GM12878 (cell line): ENCODE measurements at regions not wholly inside any gene's neighbourhood (a gene's known extent, or its start where the extent isn't known, plus 50 kb on each side); places are given as distances from the start of the nearest gene placed in this dataset.

Source experiments
- ATAC-seq: fragments of 200-7000 bp; cut with Tn5 transposase; 3 replicates; pipeline ENCODE4 v1.9.1; 2020; ENCODE audit warnings: mild to moderate bottlenecking, moderate library complexity
- BruUV-seq: library from RNA; stranded (reverse); fragments of 400-500 nt; replicated peaks from 2 replicates; lab custom pipeline; 2021; lab: Mats Ljungman, UMichigan
- CTCF ChIA-PET: fragments of 300-600 bp; sonication (Branson Sonifier 250); formaldehyde crosslinking; extraction: SDS; loops from one replicate; lab custom pipeline; 2021; ENCODE audit warnings: inconsistent platforms; lab: Yijun Ruan, JAX
- POLR2A ChIA-PET: fragments of 350-600 bp; formaldehyde crosslinking; extraction: SDS; loops from one replicate; lab custom pipeline; 2021; ENCODE audit warnings: inconsistent platforms; lab: Charles Lee
- RAD21 ChIA-PET: fragments of 300-600 bp; sonication (Branson Sonifier 250); formaldehyde crosslinking; loops from one replicate; lab custom pipeline; 2023; ENCODE audit warnings: antibody characterized with exemption; ENCODE audit not compliant: unreplicated experiment; lab: Charles Lee
- SMC1A ChIA-PET: fragments of 300-600 bp; sonication (Branson Sonifier 250); formaldehyde crosslinking; loops from one replicate; lab custom pipeline; 2023; ENCODE audit not compliant: unreplicated experiment, uncharacterized antibody; lab: Charles Lee
- DNase-seq: peaks from one replicate; pipeline ENCODE4 v3.0.0-alpha.2; 2011; ENCODE audit warnings: low read depth, low spot score
- FAIRE-seq: peaks from 3 replicates; lab custom pipeline; 2011; peaks lifted over from hg19 to GRCh38; lab: Jason Lieb, UNC
- H2AFZ ChIP-seq: 2 replicates; pipeline ENCODE4 v1.6.0; 2011; ENCODE audit warnings: low read depth, low read length, control low read depth; ENCODE audit not compliant: control insufficient read depth
- H3K27ac ChIP-seq: 2 replicates; pipeline ENCODE4 v1.5.1; 2011; ENCODE audit warnings: control low read depth; ENCODE audit not compliant: control insufficient read depth, insufficient read depth
- H3K27me3 ChIP-seq, 2 experiments: replicated peaks in 1 of 2; 2 replicates each; pipeline versions ENCODE4 v1.6.0 to v1.6.1; 2011; ENCODE audit warnings: low read length in 1 of 2; ENCODE audit not compliant: control insufficient read depth in 2 of 2, insufficient read depth in 2 of 2
- H3K36me3 ChIP-seq, 2 experiments: 2 replicates each; pipeline ENCODE4 v1.5.1; 2011; ENCODE audit warnings: low read length in 1 of 2; ENCODE audit not compliant: control insufficient read depth in 2 of 2, insufficient read depth in 2 of 2
- H3K4me1 ChIP-seq: 2 replicates; pipeline ENCODE4 v1.6.1; 2011; ENCODE audit warnings: mild to moderate bottlenecking, low read length, moderate library complexity, mixed read lengths; ENCODE audit not compliant: control insufficient read depth, insufficient read depth
- H3K4me2 ChIP-seq: 2 replicates; pipeline ENCODE4 v1.6.0; 2011; ENCODE audit warnings: control low read depth; ENCODE audit not compliant: control insufficient read depth, insufficient read depth
- H3K4me3 ChIP-seq: fragments of 200-600 bp; sonication (generic); 2 replicates; pipeline ENCODE4 v1.5.1; 2016
- H3K79me2 ChIP-seq: 2 replicates; pipeline ENCODE4 v1.6.0; 2011; ENCODE audit warnings: low read length; ENCODE audit not compliant: control insufficient read depth, insufficient read depth
- H3K9ac ChIP-seq: 2 replicates; pipeline ENCODE4 v1.8.0; 2011; ENCODE audit warnings: low read length, control low read depth, mixed read lengths; ENCODE audit not compliant: control insufficient read depth, insufficient read depth
- H3K9me3 ChIP-seq: replicated peaks from 3 replicates; pipeline ENCODE4 v1.5.1; 2011; ENCODE audit warnings: mild to moderate bottlenecking, low read length; ENCODE audit not compliant: control insufficient read depth, insufficient read depth
- H4K20me1 ChIP-seq: 2 replicates; pipeline ENCODE4 v1.6.0; 2011; ENCODE audit not compliant: control insufficient read depth, insufficient read depth
- BRCA1 ChIP-seq: IDR thresholded peaks from 2 replicates; pipeline ENCODE4 v1.6.1; 2011; ENCODE audit warnings: low read depth, low read length, improper control_type of control experiment
- CBFB ChIP-seq: IDR thresholded peaks from 2 replicates; pipeline ENCODE4 v1.6.1; 2016; ENCODE audit warnings: antibody characterized with exemption, low read depth
- CHD4 ChIP-seq: fragments of 200-600 bp; sonication (generic); IDR thresholded peaks from 2 replicates; pipeline ENCODE4 v1.6.1; 2016; ENCODE audit warnings: mild to moderate bottlenecking
- HCFC1 ChIP-seq: fragments of 150-350 bp; IDR thresholded peaks from 2 replicates; pipeline ENCODE4 v1.6.1; 2014; ENCODE audit warnings: low read length
- NFXL1 ChIP-seq: fragments of 450-650 bp; IDR thresholded peaks from 2 replicates; pipeline ENCODE4 v1.6.1; 2017; ENCODE audit warnings: antibody characterized with exemption, mild to moderate bottlenecking, borderline replicate concordance
- POLR2AphosphoS5 ChIP-seq: IDR thresholded peaks from 2 replicates; pipeline ENCODE4 v1.6.1; 2011; ENCODE audit warnings: mild to moderate bottlenecking, low read length, inconsistent platforms
- RELA ChIP-seq: fragments of 450-650 bp; IDR thresholded peaks from 2 replicates; pipeline ENCODE4 v1.8.0; 2014; ENCODE audit warnings: borderline replicate concordance; ENCODE audit not compliant: partially characterized antibody
- SIN3A ChIP-seq: IDR thresholded peaks from 2 replicates; pipeline ENCODE4 v1.6.1; 2012; ENCODE audit warnings: low read depth, low read length, improper control_type of control experiment
- SP1 ChIP-seq: IDR thresholded peaks from one replicate; pipeline ENCODE4 v1.6.1; 2011; ENCODE audit warnings: low read depth, low read length
- WGBS: methylation state at CpG from one replicate; pipeline ENCODE4 v1.1.6; 2016; ENCODE audit warnings: low lambda C conversion rate; ENCODE audit not compliant: insufficient replicate concordance, insufficient coverage; ENCODE audit errors: missing lambda C conversion rate; 5-methylcytosine and 5-hydroxymethylcytosine counted together
- in situ Hi-C: fragments of 300-500 bp; cut with MboI; formaldehyde crosslinking; loops from 9 replicates; pipeline ENCODE4 v1.14.3; 2018; ENCODE audit warnings: mixed read lengths
- intact Hi-C: fragments of 100-400 bp; cut with micrococcal nuclease; formaldehyde crosslinking; loops from one replicate; pipeline ENCODE4 v1.14.2; 2022; ENCODE audit not compliant: unreplicated experiment
- TF ChIP-seq, protein P1 (sequence below): IDR thresholded peaks from 2 replicates; pipeline ENCODE4 v1.6.1; 2011; ENCODE audit warnings: low read depth, mild to moderate bottlenecking, low read length, moderate library complexity, borderline replicate concordance; ENCODE audit errors: extremely low read depth

DNA sequence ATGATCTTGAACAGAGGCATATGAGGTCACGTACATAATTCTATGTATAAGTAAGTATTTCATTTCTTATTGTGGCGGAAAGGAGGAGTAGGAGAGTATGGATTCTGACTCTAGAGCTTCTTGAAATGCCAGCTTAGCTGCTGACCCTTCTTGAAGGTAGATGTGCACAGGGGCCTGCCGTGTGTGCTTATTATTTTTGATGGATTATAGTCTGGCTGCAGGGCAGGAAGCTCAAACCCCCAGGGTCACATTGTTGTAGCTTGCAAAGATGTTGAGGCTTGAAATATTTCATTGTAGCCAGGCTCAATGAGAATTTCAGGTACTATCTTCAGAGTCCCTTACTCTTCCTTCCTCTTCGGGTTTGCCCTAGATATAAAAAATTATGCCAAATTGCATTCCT lies 418.8 kb downstream of the OLFM4 start:
- no peaks in the 10 kb centered on the region for H3K4me1 ChIP-seq
- 16% methylated on average over 4 of the region's 4 CpGs for WGBS
- no peak overlapping the region for H3K27ac ChIP-seq
- intact Hi-C loops = no loop called here
- H3K9ac ChIP-seq = no peak overlapping the region
- no peaks in the 10 kb centered on the region for H4K20me1 ChIP-seq
- SMC1A ChIA-PET = interaction anchor here (1.0 to 1.3 kb wide), 2 partner anchors 22 to 45 kb away, joined by 3 read pairs; no protein-coding TSS in a partner anchor
- H3K36me3 ChIP-seq = no peaks in the 10 kb centered on the region
- in situ Hi-C loops = no loop called here
- TF ChIP-seq RELA (no peak), CBFB (no peak), NFXL1 (no peak), HCFC1 (no peak), BRCA1 (no peak), SP1 (no peak), SIN3A (no peak), CHD4 (no peak), POLR2AphosphoS5 (no peak)
- TF ChIP-seq, protein P1, sequence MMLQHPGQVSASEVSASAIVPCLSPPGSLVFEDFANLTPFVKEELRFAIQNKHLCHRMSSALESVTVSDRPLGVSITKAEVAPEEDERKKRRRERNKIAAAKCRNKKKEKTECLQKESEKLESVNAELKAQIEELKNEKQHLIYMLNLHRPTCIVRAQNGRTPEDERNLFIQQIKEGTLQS = no peak
- TF ChIP-seq, all 136 proteins: peak for 0
- ATAC-seq (no peak), DNase-seq (no peak), FAIRE-seq (no peak)
- Histone ChIP-seq H3K79me2 (no peaks in the 10 kb centered on the region), H3K4me3 (no peak overlapping the region), H2AFZ (no peak overlapping the region), H3K9me3 (no peaks in the 10 kb centered on the region; the same call in 2 of the 3 replicates), H3K27me3 (no peaks in the 10 kb centered on the region), H3K4me2 (no peak overlapping the region)
- ChIA-PET RAD21 (no interaction called here), CTCF (no interaction called here), POLR2A (no interaction called here)
- no TSS peak for BruUV-seq
